HG02885 (cell line): ENCODE measurements at regions not wholly inside any gene's neighbourhood (a gene's known extent, or its start where the extent isn't known, plus 50 kb on each side); places are given as distances from the start of the nearest gene placed in this dataset.

Experiments used
- ATAC-seq: cut with Tn5 transposase; IDR thresholded peaks from one replicate; pipeline ENCODE4 v1.9.1; 2021; ENCODE audit warnings: mild to moderate bottlenecking; ENCODE audit not compliant: unreplicated experiment, poor library complexity

DNA sequence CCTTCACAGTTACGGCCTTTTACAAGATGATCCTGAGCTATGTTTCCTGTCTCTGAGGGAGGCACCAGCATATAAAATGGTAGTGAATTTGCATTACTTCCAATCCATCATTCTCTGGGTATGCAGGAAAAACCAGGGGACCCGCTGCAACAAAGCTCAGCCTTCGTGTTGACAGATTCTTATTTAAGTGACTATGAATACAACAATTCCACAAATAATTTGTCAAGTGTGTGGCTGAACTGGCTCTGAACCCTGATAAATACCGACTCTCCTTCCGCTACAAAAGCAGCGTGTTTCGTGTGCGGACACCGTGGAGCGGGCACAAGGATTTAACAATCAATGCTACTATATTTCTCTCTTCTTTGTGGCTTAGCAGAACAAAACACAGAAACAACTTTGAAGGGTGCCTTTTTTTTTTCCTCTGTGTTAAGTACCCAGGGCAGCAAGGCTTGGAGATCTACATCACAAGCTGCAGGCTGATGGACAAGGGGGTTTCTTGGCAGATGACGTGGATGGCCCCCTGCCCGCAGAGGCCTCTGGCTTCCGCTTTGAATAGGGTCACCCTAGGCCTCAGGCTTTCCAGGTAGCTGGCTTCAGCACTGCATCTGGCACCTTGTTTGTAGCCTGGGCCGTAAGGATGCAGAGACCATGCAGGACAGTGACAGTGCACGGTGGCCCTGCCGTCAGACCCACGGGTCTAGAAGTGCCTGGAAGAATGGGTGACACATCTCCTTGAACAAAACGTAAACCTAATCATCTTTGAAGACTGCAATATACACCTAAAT lies 280.5 kb upstream of the TSHZ3 start:
- ATAC-seq = no peak

DNA sequence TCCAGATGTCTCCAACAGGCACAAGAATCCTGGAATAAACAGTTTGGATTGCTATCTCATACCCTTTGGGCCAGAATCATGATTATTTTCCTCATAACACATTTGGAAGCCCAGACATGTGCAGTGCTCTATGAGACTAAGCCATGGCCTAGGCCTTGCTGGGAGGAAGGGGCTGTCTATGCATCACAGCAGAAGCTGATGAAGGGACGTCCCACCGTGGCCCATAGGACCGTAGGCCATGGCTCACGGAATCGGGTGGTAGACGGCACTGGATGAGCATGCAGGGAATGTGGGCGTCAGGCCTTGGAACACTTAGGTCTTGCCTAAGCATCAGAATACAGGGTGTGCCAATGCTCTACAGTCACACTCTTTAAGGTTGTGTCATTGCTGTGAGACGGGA lies 283.8 kb upstream of the TSHZ3 start:
- ATAC-seq = no peak

DNA sequence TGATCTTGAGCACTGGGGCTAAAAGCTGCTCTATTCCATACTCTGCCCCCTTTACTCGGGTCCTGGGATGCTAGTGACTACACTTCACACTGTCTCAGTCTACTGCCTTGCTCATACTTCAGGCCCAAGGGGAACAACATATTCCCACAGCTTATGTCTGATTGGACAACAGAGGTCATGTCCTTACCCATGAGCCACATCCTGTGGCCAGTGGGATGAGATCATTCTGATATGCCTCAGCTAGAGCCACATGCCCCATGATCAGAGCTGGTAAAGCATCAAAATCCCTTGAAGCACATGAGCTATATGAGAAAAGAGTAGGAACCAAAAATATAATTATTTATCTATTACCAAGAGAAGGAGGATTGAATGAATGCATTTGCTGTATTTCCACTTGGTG lies 290.1 kb upstream of the TSHZ3 start:
- ATAC-seq = no peak

DNA sequence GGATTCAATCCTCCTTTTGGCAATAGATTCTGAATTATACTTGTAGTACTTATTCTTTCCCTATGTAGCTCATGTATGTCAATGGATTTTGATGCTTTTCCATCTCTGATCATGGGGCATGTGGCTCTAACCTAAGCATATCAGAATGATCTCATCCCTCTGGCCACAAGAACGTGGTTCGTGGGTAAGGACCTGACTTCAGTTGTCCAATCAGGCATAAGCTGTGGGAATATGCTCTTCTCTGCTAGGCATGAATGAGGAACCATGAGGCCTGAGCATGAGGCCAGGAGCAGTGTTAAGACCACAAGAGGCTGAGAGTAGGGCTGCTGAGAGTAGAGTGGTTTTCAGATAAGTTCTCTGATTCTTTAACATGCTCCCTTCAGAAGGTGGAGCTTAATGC lies 292.4 kb upstream of the TSHZ3 start:
- no peak for ATAC-seq

DNA sequence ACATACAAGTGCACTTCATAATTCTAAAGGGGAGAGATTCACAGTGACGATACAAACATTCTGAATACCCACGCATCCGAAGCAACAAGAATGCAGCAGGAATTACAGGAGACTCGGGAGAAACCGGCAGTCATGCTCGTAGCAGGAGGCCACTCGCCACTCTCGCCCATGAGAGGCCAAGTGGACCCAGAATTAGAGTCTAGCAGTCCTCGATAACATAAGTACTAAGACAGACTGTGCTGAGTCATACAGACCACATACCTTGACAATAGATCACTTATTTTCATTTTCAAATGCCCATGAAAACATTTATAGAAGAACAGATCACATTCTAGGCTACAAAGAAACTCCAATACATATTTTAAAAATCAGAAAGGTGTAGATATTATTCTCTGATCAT lies 299.1 kb upstream of the TSHZ3 start:
- ATAC-seq = no peak

DNA sequence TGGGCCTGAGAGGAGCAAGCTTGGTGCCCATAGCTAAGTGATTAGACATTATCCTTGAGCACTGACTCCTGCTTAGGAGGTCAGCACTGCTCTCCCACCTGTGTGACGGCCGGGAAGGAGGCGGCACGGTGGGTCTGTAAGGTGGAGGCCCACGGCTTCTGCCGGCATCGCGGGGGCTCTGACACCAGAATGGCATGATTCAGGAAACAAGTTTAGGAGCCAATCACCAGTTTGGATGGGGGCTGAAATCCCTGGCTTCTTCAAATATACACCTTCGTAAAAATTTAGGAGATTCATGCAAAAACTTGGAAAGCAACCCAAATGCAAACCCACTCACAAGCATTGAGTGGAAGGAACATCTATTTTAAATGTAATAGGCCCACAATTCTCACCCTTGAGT lies 307.3 kb upstream of the TSHZ3 start:
- ATAC-seq = no peak

DNA sequence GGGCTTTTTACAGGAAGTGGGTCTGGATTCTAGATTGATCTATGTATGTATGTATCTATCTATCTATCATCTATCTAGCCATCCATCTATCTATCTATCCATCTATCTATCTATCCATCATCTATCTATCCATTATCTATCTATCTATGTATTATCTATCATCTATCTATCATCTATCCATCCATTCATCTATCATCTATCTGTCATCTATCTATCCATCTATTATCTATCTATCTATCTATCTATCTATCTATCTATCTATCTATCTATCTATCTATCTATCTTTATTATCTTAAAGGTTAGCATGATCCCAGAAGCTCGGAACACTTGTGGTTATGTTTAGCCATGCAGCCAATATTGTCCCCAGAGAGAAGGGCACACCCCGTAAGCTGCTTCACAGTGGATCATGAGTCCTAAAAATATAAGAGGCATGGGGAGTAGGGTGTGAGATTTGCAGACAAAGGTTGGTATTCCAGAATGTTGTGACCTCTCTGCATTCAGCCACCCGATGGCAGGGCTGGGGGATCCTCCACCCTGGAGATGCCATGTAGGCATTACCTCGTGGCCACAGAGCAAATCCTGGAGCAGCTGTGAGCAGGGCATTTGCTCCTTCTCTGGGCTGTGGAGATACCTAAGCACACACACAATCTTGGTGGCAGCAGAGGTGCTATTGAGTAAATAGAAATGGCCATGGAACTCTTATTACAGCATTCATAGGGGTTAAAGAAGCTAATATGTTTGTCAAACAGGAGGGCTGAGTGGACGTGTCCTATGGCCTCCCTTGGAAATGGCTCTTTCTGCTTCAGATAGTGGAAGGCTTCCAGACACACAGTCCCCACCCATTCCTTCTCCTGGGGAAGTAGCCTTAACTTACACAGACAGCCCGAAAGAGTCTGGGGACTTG lies 310.0 kb upstream of the TSHZ3 start:
- ATAC-seq = no peak

DNA sequence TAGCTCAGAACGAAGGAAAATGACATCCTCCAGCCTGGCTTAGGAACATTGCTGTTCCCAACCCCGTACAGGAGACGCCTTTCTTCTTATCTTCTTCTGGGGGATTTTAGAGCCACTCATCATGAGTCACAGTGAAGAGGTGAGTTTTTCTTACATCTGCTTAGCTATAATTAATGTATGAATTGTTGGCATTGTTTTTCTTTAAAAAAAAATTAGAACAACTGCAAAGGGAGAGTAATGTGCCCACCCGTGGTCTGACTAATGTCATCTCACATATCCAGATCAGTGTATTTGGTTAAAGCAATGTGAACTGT lies 310.6 kb upstream of the TSHZ3 start:
- no peak for ATAC-seq

DNA sequence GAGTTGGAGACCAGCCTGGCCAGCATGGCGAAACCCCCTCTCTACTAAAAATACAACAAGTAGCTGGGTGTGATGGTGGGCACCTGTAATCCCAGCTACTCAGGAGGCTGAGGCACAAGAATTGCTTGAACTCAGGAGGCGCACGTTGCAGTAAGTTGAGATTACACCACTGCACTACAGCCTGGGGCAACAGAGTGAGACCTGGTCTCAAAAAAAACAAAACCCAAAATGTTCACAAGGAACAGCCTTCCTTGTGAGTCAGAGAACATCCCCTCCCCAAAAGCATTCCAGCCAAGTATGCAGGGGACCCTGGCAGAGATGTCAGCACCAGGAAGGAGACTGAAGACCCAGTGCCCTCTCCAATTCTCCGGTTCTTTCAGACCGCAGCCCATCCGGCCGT lies 314.9 kb upstream of the TSHZ3 start:
- no peak for ATAC-seq

DNA sequence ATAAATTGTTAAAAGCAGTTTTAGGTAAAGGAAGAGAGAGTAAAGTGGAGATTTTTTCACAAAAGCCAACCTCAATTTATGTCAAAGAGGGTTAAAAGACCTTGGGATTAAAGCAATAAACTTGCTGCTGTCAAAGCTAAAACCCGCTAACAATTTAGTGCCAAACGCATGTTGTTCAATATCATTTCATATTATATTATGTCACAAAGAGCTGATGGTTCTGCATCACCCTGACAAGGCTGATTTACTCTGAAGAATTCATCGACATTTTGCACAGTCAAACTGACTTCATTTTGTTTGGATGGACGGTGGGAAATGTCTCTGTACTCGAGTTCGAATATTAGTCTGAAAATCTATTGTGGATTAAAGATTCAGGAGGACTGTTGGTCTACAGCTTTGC lies 315.8 kb upstream of the TSHZ3 start:
- no peak for ATAC-seq

DNA sequence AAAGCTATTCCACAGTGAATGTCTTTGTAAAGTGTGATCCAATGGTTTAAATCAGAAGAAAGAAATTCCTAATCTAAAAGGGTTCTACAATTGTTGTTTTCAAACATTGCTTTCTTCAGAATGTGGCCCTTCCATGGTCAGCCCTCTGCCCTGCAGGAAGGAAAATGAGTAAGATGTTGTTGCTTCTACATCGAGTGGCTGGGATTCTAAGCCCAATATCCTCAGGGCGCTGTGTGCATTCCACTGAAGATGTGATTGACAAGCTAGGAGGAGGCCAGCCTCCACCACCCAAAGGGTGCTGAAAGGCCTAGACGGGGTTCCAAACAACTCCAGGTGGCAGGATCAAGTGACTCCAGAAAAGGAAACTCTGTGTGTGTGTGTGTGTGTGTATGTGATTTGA lies 316.9 kb upstream of the TSHZ3 start:
- ATAC-seq = no peak

DNA sequence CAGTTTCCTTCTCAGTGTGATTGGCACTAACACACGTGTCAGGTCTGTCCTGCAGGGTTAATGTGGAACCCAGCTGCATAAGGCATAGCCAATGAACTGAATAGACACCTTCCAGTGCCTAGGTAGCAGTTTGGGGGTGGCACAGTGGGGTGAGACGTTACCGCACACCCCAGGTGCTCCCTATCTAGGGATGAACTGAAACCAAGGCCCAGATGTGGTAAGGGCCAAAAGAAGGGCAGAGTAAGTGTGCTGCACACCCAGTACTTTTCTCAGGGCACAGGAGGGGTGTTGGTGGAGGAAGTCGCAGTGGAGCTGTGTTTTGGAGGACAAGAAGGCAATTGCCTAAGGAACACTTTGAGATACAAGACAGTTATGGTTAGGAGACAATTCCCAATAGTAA lies 317.9 kb upstream of the TSHZ3 start:
- no peak for ATAC-seq

DNA sequence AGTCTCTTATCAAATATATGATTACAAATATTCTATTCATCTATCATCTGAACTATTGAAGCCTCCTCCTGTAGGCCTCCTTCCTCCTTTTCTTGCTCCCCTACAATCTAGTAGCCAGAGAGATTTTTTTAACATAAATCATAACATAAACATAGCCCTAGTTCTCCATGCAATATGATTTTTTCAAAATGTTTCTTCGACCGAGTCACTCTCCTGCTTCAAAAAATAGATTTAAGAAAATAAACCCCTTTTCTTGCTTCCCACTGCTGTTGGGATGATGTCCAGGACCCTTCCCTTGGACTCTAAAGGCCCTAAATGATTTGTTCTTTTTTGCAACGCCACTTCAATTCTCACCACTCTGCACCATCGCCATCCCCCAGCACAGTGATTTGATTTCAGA lies 319.7 kb upstream of the TSHZ3 start:
- ATAC-seq = no peak

DNA sequence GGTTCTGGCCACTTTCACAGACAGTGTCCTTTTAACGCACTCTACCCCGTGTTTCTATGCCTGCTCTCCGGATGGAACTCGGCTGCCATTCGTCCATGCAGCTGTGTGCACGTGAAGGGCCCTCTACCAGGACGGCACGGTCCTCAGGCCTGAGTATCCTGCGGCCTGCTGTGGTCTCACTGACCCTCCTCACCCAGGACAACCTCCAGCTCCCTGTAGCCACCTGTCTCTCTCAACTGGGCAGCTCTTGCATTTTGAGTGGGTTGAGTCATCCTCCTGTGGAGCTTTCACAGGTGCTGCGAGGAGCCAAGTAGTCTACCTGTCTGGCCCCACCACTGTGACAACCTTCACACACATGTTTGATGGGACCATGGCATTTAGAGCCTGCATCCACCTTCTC lies 321.7 kb upstream of the TSHZ3 start:
- no peak for ATAC-seq

DNA sequence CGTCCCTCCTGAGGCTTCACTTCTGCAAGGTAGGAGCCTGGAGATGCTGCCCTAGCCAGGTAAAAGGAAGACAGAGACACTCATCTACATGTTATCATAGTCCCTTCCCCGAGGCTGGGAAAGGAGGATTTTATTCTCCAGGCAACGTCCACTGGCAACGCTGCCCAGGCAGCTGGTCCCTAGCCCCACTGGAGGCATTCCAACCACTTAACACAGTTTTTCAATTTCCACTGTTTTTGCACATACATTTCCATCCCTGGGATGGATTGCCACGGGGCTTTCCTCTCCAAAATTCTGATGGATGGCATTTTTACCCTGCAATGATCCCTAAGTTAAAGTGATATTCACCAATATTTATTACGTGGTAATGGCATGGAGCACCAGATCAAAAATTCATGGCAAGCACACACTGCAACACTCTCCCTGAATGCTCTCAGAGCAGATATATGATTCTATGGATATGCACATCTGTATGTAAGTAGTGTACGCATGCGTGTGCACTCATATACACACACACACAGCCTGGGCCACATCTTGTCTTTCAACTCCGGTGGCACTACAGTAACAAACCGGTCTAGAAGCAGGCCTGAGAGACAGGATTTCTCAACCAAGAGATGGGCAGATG lies 322.3 kb upstream of the TSHZ3 start:
- no peak for ATAC-seq

DNA sequence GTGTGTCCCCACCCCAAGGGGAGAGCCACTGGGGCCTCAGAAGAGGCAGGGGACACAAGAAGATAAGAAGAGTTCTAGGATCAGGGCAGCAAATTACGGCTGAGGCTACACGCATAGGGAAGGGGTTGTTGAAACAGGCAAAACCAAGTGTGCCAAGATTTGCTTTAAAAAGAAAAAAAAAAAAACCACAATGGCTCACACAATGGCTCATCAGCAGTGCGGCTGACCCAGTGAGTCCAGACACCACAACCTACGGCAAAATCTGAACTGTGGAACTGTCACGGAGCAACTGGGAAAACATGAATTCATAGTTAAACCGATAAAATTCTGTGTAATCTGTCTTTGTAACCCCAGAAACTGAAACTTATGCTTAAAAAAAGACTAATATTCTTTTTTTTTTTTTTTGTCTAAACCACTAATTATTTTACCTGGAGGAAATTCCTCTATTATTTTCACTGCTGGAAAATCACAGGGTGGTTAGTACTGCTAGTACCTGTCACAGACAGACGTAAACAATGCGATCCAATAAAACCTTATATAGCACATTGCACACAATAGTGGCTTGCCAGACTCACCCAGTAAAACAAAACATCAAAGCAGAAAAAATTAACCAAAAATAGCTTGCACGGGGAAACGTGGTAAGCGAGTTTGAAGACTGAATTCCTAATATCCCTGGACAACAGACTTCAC lies 325.4 kb upstream of the TSHZ3 start:
- no peak for ATAC-seq

DNA sequence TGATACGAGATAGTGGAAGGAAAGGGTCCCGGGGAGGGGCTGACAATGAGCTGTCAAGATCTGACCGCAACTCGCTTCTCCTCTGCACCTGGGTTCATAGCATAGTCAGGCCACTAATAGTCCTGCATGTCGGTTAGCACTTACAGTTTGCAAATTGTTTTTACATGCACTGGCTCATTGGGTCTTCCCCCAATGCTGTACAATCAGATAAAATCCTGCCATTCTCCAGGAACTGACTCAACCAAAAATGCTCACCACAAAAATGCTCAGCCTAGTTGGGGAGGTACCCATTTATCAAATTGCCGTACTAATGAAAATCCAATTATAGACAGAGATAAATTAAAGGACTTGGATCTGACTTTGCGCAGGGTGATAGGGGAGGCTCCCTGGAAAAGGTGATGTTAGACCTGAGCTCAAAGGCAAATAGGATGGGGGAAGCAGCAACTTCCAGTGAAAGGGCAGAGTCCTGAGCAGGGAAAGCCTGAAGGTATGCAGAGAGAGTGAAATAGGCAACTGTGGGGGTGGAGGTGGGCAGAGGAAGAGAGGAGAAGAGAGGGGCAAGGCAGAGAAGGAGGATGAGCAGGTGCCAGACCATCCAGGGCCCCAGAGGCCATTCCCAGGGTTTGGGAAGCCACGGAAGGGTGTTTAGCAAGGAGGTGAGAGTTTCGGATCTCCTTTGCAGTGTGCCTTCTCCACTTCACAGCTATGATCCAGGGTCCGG lies 326.1 kb upstream of the TSHZ3 start:
- ATAC-seq = no peak

DNA sequence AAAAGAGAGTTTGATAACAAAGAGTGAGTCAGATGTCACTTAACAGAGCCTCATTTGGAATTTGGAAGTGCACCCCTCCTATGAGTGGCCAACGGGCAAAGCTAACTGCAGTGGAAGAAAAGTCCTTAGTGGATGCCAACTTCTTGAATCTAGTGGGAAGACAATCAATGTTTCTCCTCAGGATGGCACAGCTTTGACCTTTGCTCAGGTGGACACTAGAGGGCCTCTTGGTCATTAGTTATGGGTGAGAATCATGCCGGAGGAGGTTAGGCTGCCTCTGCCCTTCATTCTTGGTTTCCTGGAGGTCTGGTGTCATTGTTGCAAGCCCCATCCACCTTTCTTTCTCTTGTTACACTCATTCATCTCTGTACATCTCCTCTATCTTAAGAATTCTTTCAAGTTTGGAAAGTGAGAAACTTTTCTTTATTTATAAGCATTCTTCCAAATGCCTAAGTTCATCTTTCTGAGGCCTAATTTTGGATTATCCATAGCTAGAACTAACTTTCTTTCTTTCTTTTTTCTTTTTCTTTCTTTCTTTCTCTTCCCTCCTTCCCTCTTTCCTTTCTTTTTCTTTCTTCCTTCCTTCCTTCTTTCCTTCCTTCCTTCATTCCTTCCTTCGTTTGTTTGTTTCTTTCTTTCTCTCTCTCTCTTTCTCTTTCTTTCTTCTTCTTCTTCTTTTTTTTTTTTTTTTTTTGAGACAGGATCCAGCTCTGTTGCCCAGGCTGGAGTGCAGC lies 327.2 kb upstream of the TSHZ3 start:
- ATAC-seq = no peak

DNA sequence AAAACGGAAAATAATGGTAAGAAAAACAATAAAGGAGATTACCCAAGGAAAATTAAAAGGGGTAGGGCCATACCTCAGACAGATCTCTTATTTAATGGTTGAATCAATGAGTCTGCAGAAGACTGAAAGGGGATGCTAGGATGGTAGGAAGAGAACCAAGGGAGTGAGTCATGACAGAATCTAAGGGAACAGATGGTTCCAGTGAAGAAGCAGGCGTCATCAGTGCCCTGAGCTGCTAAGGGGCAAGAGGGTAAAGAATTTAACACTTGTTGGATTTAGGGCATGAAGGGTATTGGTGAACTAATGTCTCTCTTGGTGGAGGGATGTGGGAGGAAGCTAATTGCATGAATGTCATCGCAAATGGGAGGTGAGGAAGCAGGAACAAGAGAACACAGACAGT lies 329.2 kb upstream of the TSHZ3 start:
- no peak for ATAC-seq

DNA sequence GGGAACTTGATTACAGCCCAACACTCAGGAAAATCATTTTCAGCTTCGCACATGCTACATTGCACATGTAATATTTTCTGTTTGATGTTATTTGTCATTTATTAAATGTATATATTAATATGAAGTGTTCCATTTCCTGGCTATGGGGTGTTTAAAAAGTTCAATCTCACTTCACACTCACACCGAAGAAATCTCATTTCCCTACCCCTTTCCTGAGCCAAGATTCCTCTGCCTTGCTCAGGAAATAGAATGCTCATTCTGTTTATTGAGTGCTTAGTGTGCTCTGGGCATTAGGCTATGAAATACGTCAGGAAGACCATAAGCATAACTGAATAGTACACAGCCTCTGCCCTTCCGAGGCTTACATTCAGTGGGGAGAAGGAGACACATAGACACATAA lies 331.9 kb upstream of the TSHZ3 start:
- ATAC-seq = no peak
